Ovary (tissue), 7 donors: ENCODE measurements at regions not wholly inside any gene's neighbourhood (a gene's known extent, or its start where the extent isn't known, plus 50 kb on each side); places are given as distances from the start of the nearest gene placed in this dataset.

Experiments
- DNase-seq, 5 donors: peaks; one replicate each; pipeline ENCODE4 v3.0.0-alpha.2; 2019 to 2020
- H3K27ac ChIP-seq, 2 donors: fragments of 200-600 bp; one replicate each; pipeline versions ENCODE4 v1.5.1 to v1.8.0; 2019 to 2022
- H3K27me3 ChIP-seq: fragments of 200-600 bp; one replicate; pipeline ENCODE4 v1.8.0; 2022
- H3K36me3 ChIP-seq: fragments of 200-600 bp; sonication (generic); one replicate; pipeline ENCODE4 v1.5.1; 2019
- H3K4me1 ChIP-seq: one replicate; pipeline ENCODE4 v1.8.1; 2013; ENCODE audit warnings: mild to moderate bottlenecking, moderate library complexity; ENCODE audit not compliant: insufficient read depth
- H3K4me3 ChIP-seq: fragments of 200-600 bp; sonication (generic); one replicate; pipeline ENCODE4 v1.5.1; 2017
- H3K9me3 ChIP-seq, 2 donors: fragments of 200-600 bp in 1 of 2; sonication (generic) in 1 of 2; one replicate each; pipeline versions ENCODE4 v1.5.1 to v1.8.1; 2013 to 2019; ENCODE audit warnings: mild to moderate bottlenecking in 1 of 2, moderate library complexity in 1 of 2
- EP300 ChIP-seq: sonication (generic); formaldehyde crosslinking; IDR thresholded peaks from one replicate; pipeline ENCODE4 v1.6.1; 2017; ENCODE audit warnings: antibody characterized with exemption
- POLR2A ChIP-seq: fragments of 450-650 bp; IDR thresholded peaks from one replicate; pipeline ENCODE4 v1.6.1; 2017; ENCODE audit warnings: antibody characterized with exemption, mild to moderate bottlenecking, moderate library complexity
- WGBS, 3 donors: extraction: QIAGEN DNeasy Blood & Tissue Kit in 1 of 3; methylation state at CpG; one replicate each; pipeline versions ENCODE4 v1.1.5 to v1.1.7; 2013 to 2017; 5-methylcytosine and 5-hydroxymethylcytosine counted together
- intact Hi-C, 4 donors: fragments of 100-400 bp; cut with DNase I; formaldehyde crosslinking; loops; one replicate each; pipeline versions ENCODE4 v1.11.0 to v1.15.1; 2022 to 2023
- TF ChIP-seq, protein P1 (sequence below), 3 donors: fragments of 450-650 bp in 2 of 3; fragments of 200-600 bp in 1 of 3; IDR thresholded peaks; one replicate each; pipeline versions ENCODE4 v1.5.1 to v1.8.0; 2016 to 2022; ENCODE audit warnings: antibody characterized with exemption in 3 of 3, mild to moderate bottlenecking in 1 of 3
- donor health status: DM: no; HTN: no; CAD: no; lungs with moderate emphysema.
- donor health status: DM: no; HTN: no; CAD: no.
- donor health status: Bipolar disorder and iron deficiency.
- donor health status: DM: no; HTN: no; CAD: no.
- donor health status: DM: yes; HTN: yes; CAD: no.

DNA sequence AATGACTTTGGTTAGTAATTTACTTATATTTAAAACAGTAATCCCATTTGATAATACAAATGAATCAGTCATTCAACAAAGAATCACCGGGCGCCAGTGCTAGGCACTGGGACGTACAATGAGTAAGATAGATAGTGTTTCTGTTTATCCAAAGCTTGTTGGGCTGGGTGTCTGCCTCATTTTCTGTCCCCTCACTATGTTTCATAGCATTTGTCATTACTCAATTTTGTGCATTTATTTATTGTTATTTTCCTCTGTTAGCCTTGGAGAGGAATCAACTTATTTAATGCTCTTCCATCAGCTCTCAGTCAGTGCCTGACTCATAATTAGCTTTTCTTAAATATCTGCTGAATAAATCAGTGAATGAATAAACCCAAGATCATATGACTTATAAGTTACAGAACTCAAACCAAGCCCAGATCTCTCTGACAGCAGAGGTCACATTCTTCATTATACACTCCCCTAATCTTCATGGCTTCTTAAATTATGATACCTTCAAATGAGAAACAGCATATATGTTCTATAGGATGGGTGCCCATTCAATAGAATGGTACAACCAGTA lies 86.2 kb downstream of the TSPAN8 start:
- H3K9me3 ChIP-seq, result no peaks in the 10 kb centered on the region
- TF ChIP-seq POLR2A (no peak), EP300 (no peak)
- TF ChIP-seq, protein P1, sequence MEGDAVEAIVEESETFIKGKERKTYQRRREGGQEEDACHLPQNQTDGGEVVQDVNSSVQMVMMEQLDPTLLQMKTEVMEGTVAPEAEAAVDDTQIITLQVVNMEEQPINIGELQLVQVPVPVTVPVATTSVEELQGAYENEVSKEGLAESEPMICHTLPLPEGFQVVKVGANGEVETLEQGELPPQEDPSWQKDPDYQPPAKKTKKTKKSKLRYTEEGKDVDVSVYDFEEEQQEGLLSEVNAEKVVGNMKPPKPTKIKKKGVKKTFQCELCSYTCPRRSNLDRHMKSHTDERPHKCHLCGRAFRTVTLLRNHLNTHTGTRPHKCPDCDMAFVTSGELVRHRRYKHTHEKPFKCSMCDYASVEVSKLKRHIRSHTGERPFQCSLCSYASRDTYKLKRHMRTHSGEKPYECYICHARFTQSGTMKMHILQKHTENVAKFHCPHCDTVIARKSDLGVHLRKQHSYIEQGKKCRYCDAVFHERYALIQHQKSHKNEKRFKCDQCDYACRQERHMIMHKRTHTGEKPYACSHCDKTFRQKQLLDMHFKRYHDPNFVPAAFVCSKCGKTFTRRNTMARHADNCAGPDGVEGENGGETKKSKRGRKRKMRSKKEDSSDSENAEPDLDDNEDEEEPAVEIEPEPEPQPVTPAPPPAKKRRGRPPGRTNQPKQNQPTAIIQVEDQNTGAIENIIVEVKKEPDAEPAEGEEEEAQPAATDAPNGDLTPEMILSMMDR (IDR thresholded peaks at IDR 0.05), result no peak
- 62 to 95% (median 92%) methylated on average over 3 of the region's 3 CpGs for WGBS, 3 donors
- H3K36me3 ChIP-seq, result no peaks in the 10 kb centered on the region
- H3K4me3 ChIP-seq, result no peak overlapping the region
- intact Hi-C loops, result no loop called here
- H3K27ac ChIP-seq, result no peak overlapping the region
- H3K4me1 ChIP-seq, result no peaks in the 10 kb centered on the region
- H3K27me3 ChIP-seq, result no peaks in the 10 kb centered on the region
- DNase-seq, result no peak

DNA sequence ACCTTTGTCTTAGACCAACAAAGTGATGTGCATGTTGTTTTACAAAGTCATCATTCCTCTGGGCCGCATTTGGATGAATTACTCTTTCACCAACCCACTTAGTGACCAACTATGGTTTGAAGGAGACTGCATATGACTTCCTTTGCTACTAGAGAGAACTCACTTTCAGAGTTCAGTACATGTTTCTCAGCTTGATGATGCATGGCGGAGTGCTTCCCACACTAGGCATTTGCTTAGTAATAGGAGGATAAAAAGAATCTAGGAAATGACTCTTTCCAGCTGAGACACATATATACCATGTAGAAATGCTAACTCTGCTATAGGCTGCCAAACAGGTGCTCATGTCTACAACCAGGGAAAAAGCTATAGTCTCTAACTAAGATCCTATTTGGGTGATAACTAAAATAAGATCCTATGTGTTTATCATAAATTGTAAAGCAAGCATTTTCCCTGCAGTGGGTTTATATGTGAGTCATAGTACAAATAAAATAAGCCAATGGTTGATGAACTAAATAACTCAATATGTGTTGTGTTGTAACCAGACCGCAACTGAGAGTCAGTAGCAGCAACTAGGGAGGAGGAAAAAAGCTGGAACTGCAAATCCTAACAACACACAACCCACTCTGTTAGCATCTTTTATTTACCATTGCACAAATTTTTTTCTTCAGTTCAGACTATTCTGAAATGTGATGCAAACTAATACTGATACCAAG lies 87.2 kb downstream of the TSPAN8 start:
- intact Hi-C loops, result no loop called here
- Histone ChIP-seq H3K4me1 (no peaks in the 10 kb centered on the region), H3K4me3 (no peak overlapping the region), H3K36me3 (no peaks in the 10 kb centered on the region), H3K9me3 (no peaks in the 10 kb centered on the region), H3K27me3 (no peaks in the 10 kb centered on the region), H3K27ac (no peak overlapping the region)
- no peak for DNase-seq
- TF ChIP-seq, protein P1 (IDR thresholded peaks at IDR 0.05), result no peak
- TF ChIP-seq POLR2A (no peak), EP300 (no peak)
- WGBS, 3 donors, result 89 to 97% (median 93%) methylated on average over 3 of the region's 3 CpGs

DNA sequence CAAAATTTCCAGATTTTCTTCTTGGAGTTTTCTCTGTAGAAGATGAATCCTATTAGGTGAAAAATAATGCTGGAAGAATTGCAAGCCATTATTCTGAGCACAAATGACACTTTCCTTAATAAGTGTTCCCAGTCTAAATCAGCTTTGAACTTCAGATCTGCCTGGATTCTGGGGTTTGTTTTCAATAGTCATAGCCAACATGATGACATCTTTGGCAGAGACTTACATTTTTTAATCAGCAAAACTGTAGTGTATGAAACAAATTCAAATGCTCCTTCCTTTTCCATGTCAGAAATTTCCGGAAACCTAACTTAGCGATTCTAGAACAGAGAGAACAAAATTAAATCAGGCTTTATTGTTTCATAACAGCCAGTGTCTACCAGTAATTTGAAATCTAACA lies 88.5 kb downstream of the TSPAN8 start:
- 26 to 31% (median 30%) methylated on average over 2 of the region's 2 CpGs for WGBS, 3 donors
- H3K4me1 ChIP-seq, result no peaks in the 10 kb centered on the region
- no peak for DNase-seq
- H3K9me3 ChIP-seq, result no peaks in the 10 kb centered on the region
- H3K27ac ChIP-seq, result no peak overlapping the region
- H3K27me3 ChIP-seq, result no peaks in the 10 kb centered on the region
- no peaks in the 10 kb centered on the region for H3K36me3 ChIP-seq
- no peak overlapping the region for H3K4me3 ChIP-seq
- intact Hi-C loops, result no loop called here
- no peak for TF ChIP-seq EP300
- TF ChIP-seq, protein P1 (IDR thresholded peaks at IDR 0.05), result no peak

DNA sequence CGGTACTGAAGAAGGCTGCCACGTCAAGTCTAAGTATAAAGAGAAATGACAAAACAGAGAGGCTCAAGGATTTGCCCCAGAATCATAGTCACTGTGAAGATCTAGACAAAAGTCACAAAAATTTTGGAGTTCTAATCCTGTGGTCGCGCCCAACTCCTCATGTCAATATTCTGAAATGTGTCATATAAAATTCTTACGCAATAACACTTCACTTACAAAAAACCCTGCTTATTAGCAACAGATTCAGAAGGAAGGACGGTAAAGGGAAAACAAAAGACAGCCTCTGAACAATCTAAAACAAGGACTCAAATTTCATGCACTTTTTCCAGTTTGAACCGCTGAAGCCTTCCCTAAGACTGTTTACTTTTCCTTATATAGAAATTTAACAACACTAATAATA lies 94.7 kb downstream of the TSPAN8 start:
- WGBS, 3 donors, result 62 to 77% (median 66%) methylated on average over 7 of the region's 7 CpGs
- DNase-seq, result no peak
- Histone ChIP-seq H3K9me3 (no peaks in the 10 kb centered on the region), H3K4me3 (no peak overlapping the region), H3K4me1 (no peaks in the 10 kb centered on the region), H3K36me3 (no peaks in the 10 kb centered on the region), H3K27ac (no peak overlapping the region), H3K27me3 (no peaks in the 10 kb centered on the region)
- intact Hi-C loops, result no loop called here
- TF ChIP-seq POLR2A, result no peak
- TF ChIP-seq EP300, result no peak
- TF ChIP-seq, protein P1 (IDR thresholded peaks at IDR 0.05), result no peak
